Gastrocnemius medialis (tissue), 4 donors: ENCODE measurements at regions not wholly inside any gene's neighbourhood (a gene's known extent, or its start where the extent isn't known, plus 50 kb on each side); places are given as distances from the start of the nearest gene placed in this dataset.
"Not testable (repeated sequence)": the region's sequence is repeated elsewhere in the genome, so short reads cannot be mapped to it uniquely, and the experiment has no call there.

ENCODE experiments used
- ATAC-seq, 2 donors: fragments of 150-250 bp; one replicate each; pipeline ENCODE4 v1.9.1; 2016
- DNase-seq, 2 donors: peaks; one replicate each; pipeline ENCODE4 v3.0.0-alpha.2; 2019
- H3K27ac ChIP-seq, 4 donors: fragments of 200-600 bp; sonication (generic); 1 replicate in 1 of 4; 2 replicates in 3 of 4; pipeline ENCODE4 v1.5.1; 2016 to 2018; ENCODE audit warnings: mild to moderate bottlenecking in 2 of 4, moderate library complexity in 1 of 4
- H3K27me3 ChIP-seq, 3 donors: fragments of 200-600 bp; sonication (generic) in 2 of 3; 1 replicate in 1 of 3; 2 replicates in 2 of 3; pipeline versions ENCODE4 v1.5.1 to v1.6.0; 2016 to 2019; ENCODE audit warnings: mild to moderate bottlenecking in 1 of 3, moderate library complexity in 1 of 3
- H3K36me3 ChIP-seq, 2 donors: fragments of 200-600 bp; sonication (generic) in 1 of 2; one replicate each; pipeline ENCODE4 v1.5.1; 2017 to 2018
- H3K4me1 ChIP-seq, 2 donors: fragments of 200-600 bp; sonication (generic) in 1 of 2; one replicate each; pipeline ENCODE4 v1.5.1; 2016 to 2017; ENCODE audit warnings: mild to moderate bottlenecking in 2 of 2
- H3K4me3 ChIP-seq, 4 donors: fragments of 200-600 bp; sonication (generic) in 3 of 4; 1 replicate in 1 of 4; 2 replicates in 3 of 4; pipeline ENCODE4 v1.5.1; 2016 to 2019; ENCODE audit warnings: mild to moderate bottlenecking in 2 of 4
- H3K9me3 ChIP-seq, 3 donors: fragments of 200-600 bp; sonication (generic) in 2 of 3; 1 replicate in 1 of 3; 2 replicates in 2 of 3; pipeline ENCODE4 v1.5.1; 2016 to 2019
- POLR2A ChIP-seq, 2 donors: fragments of 450-650 bp; IDR thresholded peaks; one replicate each; pipeline ENCODE4 v1.6.1; 2017; ENCODE audit warnings: antibody characterized with exemption in 2 of 2, mild to moderate bottlenecking in 2 of 2, moderate library complexity in 2 of 2
- in situ Hi-C, 4 donors: fragments of 200-750 bp; cut with MboI; loops; one replicate each; pipeline versions ENCODE4 v1.15.0 to v1.8.0; 2017; ENCODE audit warnings: low sequenced_read_pairs in 4 of 4
- intact Hi-C: fragments of 100-400 bp; cut with DNase I; formaldehyde crosslinking; loops from one replicate; pipeline ENCODE4 v1.15.1; 2023; ENCODE audit warnings: low total_unique reads
- TF ChIP-seq, protein P1 (sequence below), 5 experiments: fragments of 450-650 bp in 3 of 5; fragments of 200-600 bp in 2 of 5; sonication (generic) in 2 of 5; IDR thresholded peaks in 4 of 5; conservative IDR thresholded peaks in 1 of 5; 1 replicate in 4 of 5; 2 replicates in 1 of 5; pipeline ENCODE4 v1.5.1; 2016 to 2019; ENCODE audit warnings: antibody characterized with exemption in 5 of 5, mild to moderate bottlenecking in 3 of 5, moderate library complexity in 3 of 5

- Histone ChIP-seq H3K4me3 (no peak overlapping the region), H3K36me3 (no peaks in the 10 kb centered on the region), H3K27me3 (no peaks in the 10 kb centered on the region), H3K9me3 (no peaks in the 10 kb centered on the region), H3K27ac (no peak overlapping the region), H3K4me1 (no peaks in the 10 kb centered on the region)
- intact Hi-C loops (no loop called here), in situ Hi-C loops (no loop called here)
- no peak for TF ChIP-seq POLR2A (IDR thresholded peaks at IDR 0.05)
- TF ChIP-seq, protein P1, sequence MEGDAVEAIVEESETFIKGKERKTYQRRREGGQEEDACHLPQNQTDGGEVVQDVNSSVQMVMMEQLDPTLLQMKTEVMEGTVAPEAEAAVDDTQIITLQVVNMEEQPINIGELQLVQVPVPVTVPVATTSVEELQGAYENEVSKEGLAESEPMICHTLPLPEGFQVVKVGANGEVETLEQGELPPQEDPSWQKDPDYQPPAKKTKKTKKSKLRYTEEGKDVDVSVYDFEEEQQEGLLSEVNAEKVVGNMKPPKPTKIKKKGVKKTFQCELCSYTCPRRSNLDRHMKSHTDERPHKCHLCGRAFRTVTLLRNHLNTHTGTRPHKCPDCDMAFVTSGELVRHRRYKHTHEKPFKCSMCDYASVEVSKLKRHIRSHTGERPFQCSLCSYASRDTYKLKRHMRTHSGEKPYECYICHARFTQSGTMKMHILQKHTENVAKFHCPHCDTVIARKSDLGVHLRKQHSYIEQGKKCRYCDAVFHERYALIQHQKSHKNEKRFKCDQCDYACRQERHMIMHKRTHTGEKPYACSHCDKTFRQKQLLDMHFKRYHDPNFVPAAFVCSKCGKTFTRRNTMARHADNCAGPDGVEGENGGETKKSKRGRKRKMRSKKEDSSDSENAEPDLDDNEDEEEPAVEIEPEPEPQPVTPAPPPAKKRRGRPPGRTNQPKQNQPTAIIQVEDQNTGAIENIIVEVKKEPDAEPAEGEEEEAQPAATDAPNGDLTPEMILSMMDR (IDR thresholded peaks at IDR 0.05 in 4 of 5, conservative IDR thresholded peaks at IDR 0.05 in 1 of 5), result no peak
- DNase-seq (no peak), ATAC-seq (no peak)
Observed at GRCh38 chr7:13802651-13803050, 186.8 kb downstream of the ETV1 start.

DNA sequence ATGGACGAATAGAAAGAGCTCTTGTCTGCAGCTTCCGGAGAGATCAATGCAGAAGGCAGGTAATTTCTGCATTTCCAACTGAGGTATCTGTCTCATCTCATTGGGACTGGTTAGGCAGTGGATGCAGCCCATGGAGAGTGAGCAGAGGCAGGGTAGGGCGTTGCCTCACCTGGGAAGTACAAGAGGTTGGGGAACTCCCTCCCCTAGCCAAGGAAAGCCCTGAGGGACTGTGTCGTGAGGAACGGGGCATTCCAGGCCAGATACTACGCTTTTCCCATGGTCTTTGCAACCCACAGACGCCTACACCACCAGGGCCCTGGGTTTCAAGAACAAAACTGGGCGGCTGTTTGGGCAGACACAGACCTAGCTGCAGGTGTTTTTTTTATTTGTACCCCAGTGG, 186.3 kb downstream of the ETV1 start:
- no peak for TF ChIP-seq POLR2A (IDR thresholded peaks at IDR 0.05)
- H3K36me3 ChIP-seq, result no peaks in the 10 kb centered on the region
- intact Hi-C loops (no loop called here), in situ Hi-C loops (no loop called here)
- H3K4me1 ChIP-seq, result no peaks in the 10 kb centered on the region
- H3K9me3 ChIP-seq, result no peaks in the 10 kb centered on the region
- H3K27ac ChIP-seq, result no peak overlapping the region
- H3K4me3 ChIP-seq, result no peak overlapping the region
- DNase-seq, result no peak
- ATAC-seq, result no peak
- H3K27me3 ChIP-seq, result no peaks in the 10 kb centered on the region

GRCh38 chr7:13806089-13806867, 183.2 kb downstream of the ETV1 start:
- H3K9me3 ChIP-seq, in situ Hi-C loops, DNase-seq, H3K27ac ChIP-seq, H3K4me3 ChIP-seq, ATAC-seq, intact Hi-C loops, H3K27me3 ChIP-seq, H3K36me3 ChIP-seq, H3K4me1 ChIP-seq: not testable (repeated sequence)

- in situ Hi-C loops, ATAC-seq, intact Hi-C loops: not testable (repeated sequence)
Observed at GRCh38 chr7:13817230-13817629, 172.2 kb downstream of the ETV1 start.

DNA sequence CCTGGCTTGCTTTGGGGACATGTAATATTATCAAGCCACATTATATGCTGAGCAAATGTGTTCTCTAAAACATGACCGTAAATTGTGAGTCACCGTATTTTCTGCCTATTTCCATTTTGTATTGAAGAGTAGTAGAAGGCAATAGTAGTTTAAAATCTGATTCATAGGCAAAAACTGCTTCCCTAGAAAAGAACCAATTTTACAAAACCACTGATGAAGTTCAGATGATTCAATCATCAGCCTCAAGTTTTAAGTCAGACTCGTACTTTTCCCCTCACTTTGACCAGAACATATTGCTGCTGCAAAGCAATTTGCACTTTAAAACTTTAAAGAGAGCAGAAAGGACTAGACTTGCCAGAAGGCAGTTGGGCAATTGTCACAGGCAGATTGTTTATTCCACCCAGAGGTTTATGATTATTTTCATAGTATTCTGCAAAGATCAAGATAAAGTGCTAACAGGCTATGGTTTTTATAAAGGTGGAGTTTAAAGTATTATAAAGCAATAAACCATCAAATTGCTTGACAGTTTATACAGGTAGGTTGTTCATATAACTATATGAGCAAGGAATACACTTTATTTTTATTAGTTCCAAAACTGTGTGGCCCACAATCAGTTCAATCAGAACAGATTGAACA, 168.2 kb downstream of the ETV1 start:
- no peak overlapping the region for H3K4me3 ChIP-seq
- TF ChIP-seq, protein P1 (IDR thresholded peaks at IDR 0.05 in 4 of 5, conservative IDR thresholded peaks at IDR 0.05 in 1 of 5), result no peak
- no peak for TF ChIP-seq POLR2A (IDR thresholded peaks at IDR 0.05)
- in situ Hi-C loops, result no loop called here
- H3K4me1 ChIP-seq, result no peaks in the 10 kb centered on the region
- no peaks in the 10 kb centered on the region for H3K27me3 ChIP-seq
- intact Hi-C loops, result no loop called here
- H3K9me3 ChIP-seq, result no peaks in the 10 kb centered on the region
- DNase-seq, result no peak
- no peak overlapping the region for H3K27ac ChIP-seq
- ATAC-seq, result no peak
- no peaks in the 10 kb centered on the region for H3K36me3 ChIP-seq

More at GRCh38 chr7:13817230-13817629, 172.2 kb downstream of the ETV1 start:
- H3K4me1 ChIP-seq, H3K27ac ChIP-seq, H3K36me3 ChIP-seq, H3K27me3 ChIP-seq, DNase-seq, H3K9me3 ChIP-seq, H3K4me3 ChIP-seq: not testable (repeated sequence)

GRCh38 chr7:13822678-13823077, 166.8 kb downstream of the ETV1 start:
- no peak for ATAC-seq
- Histone ChIP-seq H3K9me3 (no peaks in the 10 kb centered on the region), H3K36me3 (no peaks in the 10 kb centered on the region), H3K27ac (no peak overlapping the region), H3K27me3 (no peaks in the 10 kb centered on the region), H3K4me1 (no peaks in the 10 kb centered on the region), H3K4me3 (no peak overlapping the region)
- no peak for DNase-seq
- intact Hi-C loops (no loop called here), in situ Hi-C loops (no loop called here)
- no peak for TF ChIP-seq POLR2A (IDR thresholded peaks at IDR 0.05)
- TF ChIP-seq, protein P1 (IDR thresholded peaks at IDR 0.05 in 4 of 5, conservative IDR thresholded peaks at IDR 0.05 in 1 of 5), result no peak
